Right renal cortex interstitium (tissue), 3 donors: ENCODE measurements at regions not wholly inside any gene's neighbourhood (a gene's known extent, or its start where the extent isn't known, plus 50 kb on each side); places are given as distances from the start of the nearest gene placed in this dataset.

Source experiments
- DNase-seq, 3 donors: peaks; one replicate each; pipeline ENCODE4 v3.0.0-alpha.2; 2013; ENCODE audit warnings: low read depth in 3 of 3, low spot score in 2 of 3

DNA sequence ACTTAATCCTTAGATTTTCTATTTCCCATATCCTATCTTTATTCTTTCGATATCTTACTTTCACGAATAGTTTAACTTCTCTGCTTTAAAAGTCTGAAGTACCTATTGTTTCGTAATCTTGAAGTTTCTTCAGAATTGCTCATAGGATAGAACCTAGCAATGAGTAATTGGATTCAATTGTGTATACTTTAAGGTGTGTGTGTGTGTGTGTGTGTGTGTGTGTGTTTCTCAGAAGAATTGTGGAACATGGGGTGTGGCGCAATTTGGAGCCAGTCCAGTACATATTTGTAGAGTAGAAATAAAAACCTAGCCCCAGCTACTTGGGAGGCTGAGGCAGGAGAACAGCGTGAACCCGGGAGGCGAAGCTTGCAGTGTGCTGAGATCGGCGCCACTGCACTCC lies 897.6 kb downstream of the BCL11A start:
- DNase-seq = no peak

DNA sequence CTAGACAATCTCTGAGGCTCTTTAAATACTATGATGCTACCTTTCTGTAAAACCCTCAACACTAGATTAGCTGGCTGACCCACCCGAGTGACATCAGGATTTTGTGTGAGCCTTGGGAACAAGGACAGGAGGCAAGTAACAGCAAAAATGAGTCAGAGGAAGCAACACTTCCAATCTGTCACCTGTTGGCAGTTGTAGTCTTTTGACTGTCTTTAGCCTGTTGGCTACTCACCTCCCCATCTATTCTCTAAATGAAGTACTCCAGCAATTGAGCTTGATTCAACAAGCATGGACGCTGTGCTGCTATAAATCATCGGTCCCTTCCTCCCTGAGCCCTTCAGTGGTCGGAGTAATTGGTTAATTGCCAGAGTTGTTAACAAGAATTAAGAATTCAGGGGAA lies 898.7 kb downstream of the BCL11A start:
- DNase-seq = no peak

DNA sequence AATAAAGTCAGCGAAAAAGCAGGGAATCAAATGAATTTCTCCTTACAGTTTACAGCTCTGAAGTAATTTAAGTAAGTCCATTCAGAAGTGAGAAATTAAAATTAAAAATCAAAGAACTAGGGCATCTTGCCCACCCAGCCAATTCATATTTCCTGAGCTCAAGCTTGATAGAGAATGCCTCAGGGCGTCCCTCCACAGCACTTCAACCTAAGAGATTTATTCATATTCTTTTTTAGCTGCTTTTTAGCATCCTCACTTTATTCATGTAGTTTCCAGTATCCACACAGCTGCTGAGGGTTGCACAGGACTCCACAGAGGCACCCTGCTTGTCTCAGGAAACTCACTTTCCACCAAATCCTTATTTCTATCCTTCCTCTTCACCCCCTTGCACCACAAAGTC lies 900.3 kb downstream of the BCL11A start:
- DNase-seq = no peak

DNA sequence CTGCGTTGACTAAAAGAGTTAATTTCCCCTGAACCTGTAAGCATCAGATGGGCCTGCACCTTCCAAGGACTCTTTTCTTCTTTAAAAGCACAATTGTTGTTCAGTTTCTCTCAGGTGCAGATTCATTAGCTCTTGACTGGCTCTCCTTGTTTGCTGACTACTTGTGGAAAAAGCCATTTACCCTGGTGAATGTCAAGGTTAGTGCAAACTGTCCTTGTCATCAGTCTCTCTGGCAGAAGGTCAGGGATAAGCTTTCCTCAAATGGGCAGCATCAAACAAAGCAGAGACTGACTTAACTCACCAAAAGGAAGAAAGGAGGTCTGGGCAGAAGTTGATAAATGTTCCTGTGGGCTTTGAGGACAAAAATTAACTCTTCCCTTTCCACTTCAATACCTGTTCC lies 922.7 kb downstream of the BCL11A start:
- no peak for DNase-seq

DNA sequence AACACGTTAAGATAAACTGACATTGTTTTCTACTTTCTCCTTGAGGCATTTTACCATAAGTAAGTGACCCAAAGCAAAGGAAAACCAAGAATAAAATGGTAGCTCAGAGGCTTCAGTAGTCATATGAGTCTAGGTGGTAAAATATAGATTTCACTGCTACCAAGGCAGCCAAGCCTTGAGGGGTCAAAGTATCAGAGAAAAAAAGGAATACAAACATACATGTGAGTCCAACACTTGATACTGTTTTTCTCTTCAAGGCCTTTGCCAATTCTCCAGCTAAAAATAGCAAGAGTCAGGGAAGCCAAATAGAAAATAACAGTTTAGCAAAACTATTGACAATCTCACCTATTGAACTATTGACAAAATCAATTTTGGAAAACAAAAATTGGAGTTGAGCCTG lies 925.9 kb downstream of the BCL11A start:
- no peak for DNase-seq

DNA sequence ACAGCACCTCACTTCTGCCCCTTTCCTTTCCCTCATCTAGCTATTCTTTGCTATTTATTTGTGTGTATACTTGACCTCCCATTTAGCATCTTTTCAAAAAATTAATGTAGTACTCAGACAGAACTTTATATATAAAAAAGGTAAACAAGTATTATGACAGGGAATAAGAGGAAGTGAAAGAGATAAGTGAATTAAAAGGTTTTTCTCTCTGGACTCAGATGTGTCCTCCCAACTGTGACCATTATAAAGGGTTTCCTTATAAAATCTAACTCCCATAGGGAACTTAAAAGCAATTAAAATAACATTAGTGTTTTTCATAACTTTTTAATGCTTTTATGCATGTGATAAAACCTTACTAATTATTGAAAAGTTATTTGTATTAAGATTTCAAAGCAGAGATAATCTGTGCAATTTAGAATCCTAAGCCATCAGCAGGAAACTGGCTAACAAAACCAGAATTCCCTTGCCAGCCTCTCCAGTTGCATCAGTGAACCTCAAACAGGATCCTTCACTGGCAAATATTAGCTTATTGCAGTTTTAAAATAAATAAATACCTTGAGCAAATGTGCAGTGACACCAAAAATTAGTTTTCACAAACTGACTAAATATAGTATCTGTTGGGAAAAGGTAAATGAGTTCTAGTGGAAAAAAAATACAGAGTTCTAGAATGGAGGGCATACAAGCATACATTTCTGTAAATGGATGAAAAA lies 930.7 kb downstream of the BCL11A start:
- no peak for DNase-seq

DNA sequence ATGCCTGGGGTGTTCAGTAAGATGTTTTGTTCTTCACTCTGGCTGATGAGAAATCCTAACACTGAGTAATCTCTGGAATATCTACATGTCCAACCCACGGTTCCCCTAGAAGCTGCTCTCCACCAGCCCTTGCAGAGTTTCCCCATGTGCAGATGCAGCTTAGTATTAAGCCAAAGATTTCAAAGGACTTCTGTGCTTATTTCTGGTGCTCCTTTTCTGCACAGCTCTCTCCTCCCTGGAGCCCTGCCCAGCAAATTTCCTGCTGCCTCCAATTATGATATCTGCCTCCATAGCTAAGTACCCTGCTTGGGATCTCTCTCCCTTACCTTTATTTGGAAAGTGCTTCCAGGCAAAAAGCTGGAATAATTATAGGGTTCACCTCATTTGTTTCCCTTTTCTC lies 949.3 kb downstream of the BCL11A start:
- no peak for DNase-seq

DNA sequence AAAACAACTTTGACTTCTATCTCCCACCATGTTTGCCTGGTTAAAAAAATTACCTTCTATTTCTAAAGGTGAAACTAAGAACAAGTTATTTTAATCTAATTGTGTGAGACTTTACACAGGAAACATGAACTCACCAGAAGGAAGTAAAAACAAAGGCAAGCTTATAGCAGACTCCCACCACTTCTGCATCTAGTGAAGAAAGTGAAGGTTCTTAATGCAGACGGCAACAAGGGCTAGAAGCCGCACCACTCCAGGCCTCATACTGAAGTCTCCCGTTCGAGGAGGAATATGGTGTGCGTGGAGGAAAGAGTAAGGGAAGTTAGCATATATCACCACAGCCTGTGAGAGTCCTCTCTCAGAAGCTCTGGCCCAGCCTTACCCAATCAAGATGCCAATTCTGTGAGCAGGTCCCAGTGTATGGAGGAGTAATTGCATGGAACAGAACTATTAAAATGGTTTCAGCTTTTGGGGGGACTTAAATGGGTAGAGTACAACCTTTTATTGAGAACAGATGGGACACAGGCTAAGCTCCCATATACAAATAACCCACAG lies 958.7 kb downstream of the BCL11A start:
- no peak for DNase-seq

DNA sequence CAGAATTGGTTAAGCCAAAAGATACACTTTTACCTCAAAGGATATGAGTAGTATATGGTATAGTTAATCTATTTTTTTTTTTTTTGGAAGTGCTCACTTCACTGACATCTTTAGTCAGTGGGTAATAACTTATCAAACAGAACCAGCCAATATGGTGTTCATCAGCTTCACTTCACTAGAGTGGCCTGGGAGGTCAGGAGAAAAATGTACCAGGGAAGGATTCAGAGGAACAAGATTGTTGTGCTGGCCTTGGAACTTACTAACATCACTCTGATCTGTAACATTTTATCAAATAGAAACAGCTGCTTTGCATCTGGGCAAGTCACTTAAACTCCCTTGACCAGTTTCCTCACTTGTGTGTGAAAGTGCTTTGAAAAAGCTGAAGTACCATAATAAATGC lies 962.7 kb downstream of the BCL11A start:
- no peak for DNase-seq

DNA sequence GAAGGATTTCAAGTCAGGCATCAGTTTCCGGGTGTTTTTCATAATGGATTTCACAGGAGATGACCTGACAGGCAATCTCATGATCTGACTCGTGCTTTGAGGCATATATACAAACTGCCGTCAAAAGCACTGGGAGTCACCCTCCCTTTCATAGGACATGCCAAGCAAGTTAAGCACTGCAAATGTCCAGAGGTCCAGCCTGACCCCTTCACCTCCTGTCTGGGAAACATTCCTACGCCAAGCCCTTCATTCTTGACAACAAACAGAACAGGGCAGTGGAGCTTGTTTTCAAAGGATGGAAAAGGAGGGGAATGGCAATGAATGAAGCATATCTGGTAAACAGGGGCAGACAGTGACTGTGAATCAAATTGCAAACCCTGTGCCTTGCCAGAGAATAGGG lies 963.6 kb downstream of the BCL11A start:
- DNase-seq = no peak

DNA sequence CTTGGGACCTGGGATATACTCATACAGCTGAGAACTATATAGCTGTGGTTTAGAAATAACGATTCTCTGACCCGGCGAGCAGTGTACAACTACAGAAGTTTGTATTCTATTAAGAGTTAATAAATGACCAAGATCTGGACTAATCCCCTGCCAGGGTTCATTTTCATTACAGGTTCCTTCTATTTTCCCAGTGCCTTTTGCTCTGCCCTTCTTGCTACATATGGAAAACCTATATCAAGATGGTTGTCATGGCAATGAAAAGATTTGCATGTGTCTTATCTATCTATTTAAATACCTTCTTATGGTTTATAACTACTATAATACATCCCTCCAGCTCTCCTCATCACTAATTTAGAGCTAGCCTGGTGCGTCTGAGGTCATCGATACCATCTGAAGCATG lies 965.2 kb downstream of the BCL11A start:
- no peak for DNase-seq

DNA sequence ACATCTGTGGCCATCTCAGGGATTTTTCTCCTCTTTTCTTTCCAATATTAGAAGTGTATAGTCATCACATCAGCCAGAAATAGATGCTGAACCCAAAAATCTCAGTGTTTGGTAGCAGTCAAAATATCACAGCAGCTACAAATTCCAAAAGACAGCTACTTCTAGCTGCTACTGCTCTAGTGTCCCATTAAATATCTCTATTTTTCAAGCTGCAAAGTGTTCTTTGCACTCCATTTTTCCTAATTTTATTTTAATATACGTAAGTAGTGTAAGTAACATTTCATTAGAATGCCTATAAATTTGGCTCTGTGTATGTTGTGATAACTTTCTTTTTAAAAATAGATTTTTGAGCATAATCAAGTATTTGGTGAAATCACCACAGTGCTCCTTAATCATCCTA lies 967.3 kb downstream of the BCL11A start:
- DNase-seq = no peak

DNA sequence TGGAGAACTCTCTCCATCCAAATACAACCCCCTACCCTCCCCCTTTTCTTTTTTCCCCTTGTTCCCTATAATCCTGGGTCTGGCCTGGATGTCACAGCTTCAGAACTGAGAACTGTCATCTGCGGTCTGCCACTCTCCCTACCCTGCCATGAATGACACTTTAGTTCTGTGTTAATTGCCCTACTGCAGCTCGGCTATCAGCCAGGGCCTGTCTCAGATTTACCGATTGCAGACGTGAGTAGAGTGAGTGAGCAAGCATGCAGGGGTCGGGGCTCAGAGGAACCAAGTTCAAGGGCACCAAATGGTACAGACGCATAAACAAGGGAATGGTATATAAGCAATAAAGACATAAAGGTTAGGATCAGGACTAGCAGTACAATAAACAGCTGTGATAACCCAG lies 967.8 kb downstream of the BCL11A start:
- DNase-seq = no peak

DNA sequence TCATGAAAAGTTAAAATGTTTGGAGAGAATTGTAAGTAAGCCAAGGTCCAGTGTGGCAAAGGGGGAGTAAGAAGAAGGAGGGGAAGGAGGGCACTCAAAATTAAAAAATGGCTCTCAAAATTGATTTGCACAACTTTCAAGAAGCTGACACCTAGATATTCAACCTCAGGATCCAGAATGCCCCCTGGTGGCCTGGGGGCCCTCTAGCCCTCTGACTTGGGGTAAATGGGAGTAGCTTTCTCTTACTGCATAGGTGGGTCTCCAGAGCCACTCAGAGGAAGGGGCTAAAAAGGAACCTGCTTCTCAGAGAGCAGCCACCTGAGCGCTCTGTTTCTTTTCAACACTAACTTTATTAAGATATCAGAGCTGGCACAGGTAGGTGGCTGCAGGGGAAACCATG lies 968.5 kb downstream of the BCL11A start:
- no peak for DNase-seq

DNA sequence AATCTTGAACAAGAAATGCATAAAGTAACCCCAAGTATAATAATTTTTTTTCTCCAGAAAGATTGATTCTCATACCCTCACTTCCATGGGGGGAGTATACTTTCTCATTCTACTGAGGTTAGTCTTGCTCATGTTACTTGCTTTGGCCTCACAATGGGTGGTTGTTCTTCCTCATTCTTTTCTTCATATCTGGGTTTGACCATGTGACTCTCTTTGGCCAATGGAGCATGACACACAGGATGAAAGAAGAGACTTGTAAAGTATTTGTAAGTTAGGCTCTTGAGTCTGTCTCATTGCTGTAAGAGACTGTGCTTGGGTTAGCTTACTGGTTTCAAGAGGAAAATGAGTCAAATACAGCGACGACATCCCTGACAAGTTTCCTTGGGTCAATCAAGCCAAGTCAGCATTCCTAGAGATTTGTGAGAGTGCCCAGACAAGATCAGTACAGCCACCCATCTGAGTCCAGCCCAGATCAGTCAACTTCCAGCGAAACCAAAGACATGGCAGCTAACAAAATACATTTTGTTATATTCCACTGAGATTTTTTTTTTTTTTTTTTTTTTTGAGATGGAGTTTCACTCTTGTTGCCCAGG lies 970.2 kb downstream of the BCL11A start:
- DNase-seq = no peak

DNA sequence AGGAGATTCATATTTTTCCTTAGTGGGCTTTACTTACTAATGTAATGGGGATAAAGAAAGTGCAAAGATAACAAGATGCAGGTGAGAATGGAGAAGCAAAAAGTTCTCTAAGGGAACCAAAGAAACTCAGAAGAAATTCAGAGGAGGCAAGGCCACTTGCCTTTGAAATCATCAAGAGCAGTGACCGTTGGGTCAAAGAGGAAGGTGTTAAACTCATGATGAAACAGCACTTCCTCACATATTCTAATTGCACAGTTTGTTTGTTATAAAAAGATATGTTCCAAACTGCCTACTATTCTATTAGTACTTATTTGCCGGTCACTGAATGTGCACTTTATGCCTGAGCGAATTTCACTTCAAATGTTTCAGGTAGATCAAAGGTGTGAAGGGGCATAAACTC lies 975.1 kb downstream of the BCL11A start:
- no peak for DNase-seq

DNA sequence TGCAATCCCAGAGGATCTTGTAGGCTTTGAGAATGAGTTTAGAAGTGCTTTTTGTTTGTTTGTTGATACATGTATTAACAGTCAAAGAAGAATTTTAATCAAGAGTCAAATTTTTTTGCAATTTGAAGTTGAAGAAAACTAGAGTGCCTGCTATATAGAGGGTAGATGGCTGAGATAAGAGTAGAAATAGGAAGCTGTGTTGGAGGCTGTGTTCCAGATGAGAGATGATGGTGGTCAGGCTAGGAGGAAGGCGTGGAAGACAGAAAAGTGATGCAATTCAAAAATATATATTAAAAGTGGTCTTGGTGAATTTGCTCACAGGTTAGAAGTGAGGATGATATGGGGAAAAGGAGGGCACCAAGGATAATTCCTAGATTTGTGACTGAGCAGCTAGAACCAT lies 978.3 kb downstream of the BCL11A start:
- DNase-seq = no peak

DNA sequence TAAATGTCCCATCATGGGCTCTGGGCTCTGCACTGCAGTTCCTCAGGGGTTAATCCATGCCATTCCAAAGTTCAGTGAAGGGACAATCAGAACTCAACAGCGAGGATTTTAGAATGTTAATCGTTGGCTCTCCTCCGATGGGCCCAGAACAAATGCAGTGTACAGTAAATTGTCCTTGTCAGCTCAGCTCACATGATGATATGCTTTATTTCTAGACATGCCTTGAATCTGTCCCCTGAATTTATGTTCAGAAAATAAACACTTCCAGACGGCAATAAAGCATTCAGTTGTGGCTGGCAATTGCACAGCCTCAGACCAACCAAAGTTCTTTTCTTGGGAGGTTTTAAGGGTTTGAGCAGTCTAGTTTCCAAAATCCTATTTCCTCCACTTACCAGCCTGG lies 981.2 kb downstream of the BCL11A start:
- no peak for DNase-seq

DNA sequence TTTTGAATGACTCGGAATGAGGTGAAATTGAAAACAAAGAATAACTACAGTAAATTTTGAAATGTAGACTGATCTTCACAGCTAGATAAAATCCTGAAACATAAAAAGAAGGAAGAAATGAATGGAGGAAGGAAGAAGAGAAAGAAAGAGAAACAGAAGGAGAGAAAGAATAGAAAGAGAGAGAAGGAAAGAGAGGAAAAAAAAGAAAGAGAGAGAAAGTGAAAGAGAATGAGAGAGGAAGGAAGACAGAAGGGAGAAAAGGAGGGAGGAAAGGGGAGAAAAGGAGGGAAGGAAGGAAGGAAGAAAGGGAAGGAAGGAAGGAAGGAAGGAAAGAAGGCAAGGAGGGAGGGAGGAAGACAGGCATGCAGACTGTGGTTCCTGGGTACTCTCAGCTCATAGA lies 982.6 kb downstream of the BCL11A start:
- no peak for DNase-seq

DNA sequence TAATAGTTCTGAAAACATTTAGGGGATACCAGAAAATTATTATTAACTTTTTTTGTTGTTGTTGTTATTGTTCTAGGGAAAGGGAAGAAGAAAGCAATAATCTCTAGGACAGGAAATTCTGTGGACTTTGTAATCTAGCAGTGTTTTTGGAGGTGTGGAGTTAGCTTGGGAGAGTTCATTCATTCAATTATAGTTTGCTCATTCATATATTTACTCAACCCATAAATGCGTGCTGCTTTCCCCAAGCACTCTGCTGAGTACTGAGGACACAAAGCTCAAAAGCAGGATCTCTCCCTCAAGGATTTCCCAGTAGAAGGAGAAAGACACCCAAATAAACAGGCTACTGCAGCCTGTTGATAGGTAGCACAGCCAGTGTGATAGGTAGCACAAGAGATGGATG lies 984.3 kb downstream of the BCL11A start:
- no peak for DNase-seq

DNA sequence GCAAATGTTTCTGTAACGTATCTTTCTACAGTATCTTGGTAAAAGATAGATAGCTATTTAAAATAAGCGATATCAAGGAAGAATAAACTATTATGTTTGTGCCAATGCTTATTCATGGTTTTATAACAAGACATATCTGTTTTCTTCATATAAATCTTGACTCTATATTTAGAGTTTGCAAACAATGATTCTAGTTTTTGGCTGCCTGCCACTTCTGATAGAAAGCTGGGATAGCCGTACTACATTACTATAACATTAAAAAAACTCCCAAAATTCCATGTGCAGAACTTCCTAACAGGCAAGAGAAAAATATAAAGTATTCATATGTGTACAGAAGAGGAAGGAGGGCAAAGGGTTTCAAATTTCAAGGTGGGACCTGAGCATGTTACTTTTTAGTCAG lies 985.0 kb downstream of the BCL11A start:
- DNase-seq = no peak

DNA sequence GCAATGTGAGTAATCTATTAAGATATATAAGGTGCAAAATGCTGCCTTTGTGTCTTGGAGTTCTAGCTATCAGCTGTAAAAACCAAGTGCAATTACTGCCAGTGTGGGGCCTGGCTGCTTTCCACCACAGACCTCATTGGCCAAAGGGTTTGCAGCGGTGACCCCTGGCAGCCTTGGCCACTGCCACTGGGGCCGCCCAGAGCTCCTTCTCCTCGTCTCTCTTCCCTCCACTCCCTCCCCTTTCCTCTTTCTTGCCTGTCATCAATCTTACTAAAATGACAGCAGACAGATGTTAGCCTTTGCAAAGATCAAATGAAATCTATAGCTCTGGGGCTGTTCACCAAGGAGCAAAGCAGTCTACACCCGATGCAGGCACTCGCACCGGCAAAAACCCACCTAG lies 986.3 kb downstream of the BCL11A start:
- no peak for DNase-seq

DNA sequence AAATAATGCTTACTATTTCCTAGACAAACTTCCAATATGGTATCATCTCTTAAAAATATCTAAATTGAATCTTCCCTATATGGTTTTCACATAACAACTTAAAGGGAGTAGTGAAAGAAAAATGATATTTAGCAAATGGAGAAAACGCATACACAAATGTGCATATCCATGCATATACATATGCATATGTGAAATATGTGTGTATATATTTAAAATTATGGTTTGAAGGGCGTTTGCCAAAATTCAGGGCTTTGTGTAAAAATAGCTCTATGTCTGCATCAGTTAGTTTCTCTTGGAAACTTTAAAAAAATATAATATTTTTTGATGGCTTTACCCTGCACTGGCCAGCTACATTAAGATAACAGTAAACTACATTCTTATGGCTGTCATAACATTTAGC lies 986.7 kb downstream of the BCL11A start:
- DNase-seq = no peak
